RWPE2 (cell line): ENCODE measurements at regions not wholly inside any gene's neighbourhood (a gene's known extent, or its start where the extent isn't known, plus 50 kb on each side); places are given as distances from the start of the nearest gene placed in this dataset.
"Not testable (repeated sequence)": the region's sequence is repeated elsewhere in the genome, so short reads cannot be mapped to it uniquely, and the experiment has no call there.

Experiments
- ATAC-seq: fragments of 200-7000 bp; cut with Tn5 transposase; 3 replicates; pipeline ENCODE4 v1.9.1; 2021; ENCODE audit warnings: low read depth
- DNase-seq: peaks from one replicate; pipeline ENCODE4 v3.0.0-alpha.2; 2020; ENCODE audit warnings: low spot score
- H3K27ac ChIP-seq: fragments of 450-650 bp; 2 replicates; pipeline ENCODE4 v1.5.1; 2017; ENCODE audit warnings: mild to moderate bottlenecking; ENCODE audit not compliant: poor library complexity, severe bottlenecking
- H3K27me3 ChIP-seq: fragments of 250-450 bp; sonication (Bioruptor Pico); 2 replicates; pipeline ENCODE4 v1.5.1; 2021; ENCODE audit warnings: mild to moderate bottlenecking, moderate library complexity; ENCODE audit not compliant: insufficient read depth, poor library complexity, severe bottlenecking
- H3K36me3 ChIP-seq: fragments of 250-450 bp; sonication (Bioruptor Pico); 2 replicates; pipeline ENCODE4 v1.5.1; 2020; ENCODE audit warnings: low read depth, mild to moderate bottlenecking, moderate library complexity
- H3K4me1 ChIP-seq: fragments of 250-450 bp; sonication (Bioruptor Pico); 2 replicates; pipeline ENCODE4 v1.5.1; 2021; ENCODE audit warnings: mild to moderate bottlenecking, moderate library complexity; ENCODE audit not compliant: insufficient read depth, poor library complexity, severe bottlenecking
- H3K4me3 ChIP-seq: fragments of 250-450 bp; sonication (Bioruptor Pico); 2 replicates; pipeline ENCODE4 v1.5.1; 2021; ENCODE audit warnings: mild to moderate bottlenecking, moderate library complexity; ENCODE audit not compliant: severe bottlenecking
- H3K9me3 ChIP-seq: fragments of 250-450 bp; sonication (Bioruptor Pico); 2 replicates; pipeline ENCODE4 v1.5.1; 2021; ENCODE audit warnings: mild to moderate bottlenecking, moderate library complexity; ENCODE audit not compliant: severe bottlenecking
- TF ChIP-seq, protein P1 (sequence below): fragments of 450-650 bp; IDR thresholded peaks from one replicate; pipeline ENCODE4 v1.5.1; 2017; ENCODE audit warnings: mild to moderate bottlenecking, moderate library complexity; ENCODE audit not compliant: poor library complexity, severe bottlenecking

DNA sequence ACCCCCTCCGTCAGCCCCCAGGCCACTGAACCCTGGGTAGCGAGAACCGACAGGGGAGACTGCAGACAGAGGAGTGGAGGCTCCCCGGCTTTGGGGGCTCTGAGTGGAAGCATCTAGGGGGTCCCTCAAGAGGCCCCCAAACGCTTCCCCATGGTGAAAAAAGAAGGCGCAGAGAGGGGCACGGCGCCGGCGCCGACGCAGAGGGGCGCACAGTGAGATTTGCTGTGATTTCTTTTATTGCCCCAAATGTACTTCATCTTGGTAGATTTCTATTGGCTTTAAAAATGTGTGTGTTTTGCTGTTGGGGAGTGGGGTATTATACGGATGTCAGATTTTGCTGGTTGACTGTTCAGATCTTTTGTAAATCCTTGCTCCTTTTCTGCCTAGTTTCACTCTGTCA lies 392.9 kb downstream of the GOLGA6L6 start:
- ATAC-seq: not testable (repeated sequence)

DNA sequence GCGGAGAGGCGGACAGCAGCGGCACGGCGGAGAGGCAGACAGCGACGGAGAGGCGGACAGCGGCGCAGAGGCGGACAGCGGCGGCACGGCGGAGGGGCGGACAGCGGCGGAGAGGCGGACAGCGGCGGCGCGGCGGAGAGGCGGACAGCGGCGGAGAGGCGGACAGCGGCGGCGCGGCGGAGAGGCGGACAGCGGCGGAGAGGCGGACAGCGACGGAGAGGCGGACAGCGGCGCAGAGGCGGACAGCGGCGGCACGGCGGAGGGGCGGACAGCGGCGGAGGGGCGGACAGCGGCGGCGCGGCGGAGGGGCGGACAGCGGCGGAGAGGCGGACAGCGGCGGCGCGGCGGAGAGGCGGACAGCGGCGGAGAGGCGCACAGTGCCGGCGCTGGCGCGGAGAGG lies 393.6 kb downstream of the GOLGA6L6 start:
- not testable (repeated sequence) for H3K27me3 ChIP-seq, H3K27ac ChIP-seq, H3K4me1 ChIP-seq, H3K9me3 ChIP-seq, ATAC-seq, DNase-seq, H3K4me3 ChIP-seq, H3K36me3 ChIP-seq

More for the DNA sequence above, 392.9 kb downstream of the GOLGA6L6 start:
- not testable (repeated sequence) for H3K4me3 ChIP-seq, H3K9me3 ChIP-seq, H3K4me1 ChIP-seq, DNase-seq, H3K36me3 ChIP-seq, H3K27ac ChIP-seq, H3K27me3 ChIP-seq

GRCh38 chr15:20144333-20145036 lies 397.1 kb downstream of the GOLGA6L6 start:
- H3K4me3 ChIP-seq, H3K27me3 ChIP-seq, H3K27ac ChIP-seq, H3K36me3 ChIP-seq, H3K9me3 ChIP-seq, H3K4me1 ChIP-seq, ATAC-seq: not testable (repeated sequence)
- peak; percentile 48 for DNase-seq

- not testable (repeated sequence) for H3K9me3 ChIP-seq, H3K4me3 ChIP-seq, H3K4me1 ChIP-seq, H3K27me3 ChIP-seq, ATAC-seq, H3K27ac ChIP-seq, H3K36me3 ChIP-seq
- DNase-seq: peak; percentile 27
Measured at GRCh38 chr15:20142906-20143305, 398.7 kb downstream of the GOLGA6L6 start.

- H3K4me1 ChIP-seq, H3K9me3 ChIP-seq, ATAC-seq, H3K27ac ChIP-seq, H3K27me3 ChIP-seq, H3K4me3 ChIP-seq, H3K36me3 ChIP-seq: not testable (repeated sequence)
- peak; percentile 15 for DNase-seq
Measured at GRCh38 chr15:20142410-20142809, 399.2 kb downstream of the GOLGA6L6 start.

GRCh38 chr15:20124668-20125067 lies 416.9 kb downstream of the GOLGA6L6 start:
- not testable (repeated sequence) for ATAC-seq, H3K36me3 ChIP-seq, H3K27ac ChIP-seq, H3K4me1 ChIP-seq, H3K4me3 ChIP-seq, H3K27me3 ChIP-seq, H3K9me3 ChIP-seq
- peak; percentile 11 for DNase-seq

DNA sequence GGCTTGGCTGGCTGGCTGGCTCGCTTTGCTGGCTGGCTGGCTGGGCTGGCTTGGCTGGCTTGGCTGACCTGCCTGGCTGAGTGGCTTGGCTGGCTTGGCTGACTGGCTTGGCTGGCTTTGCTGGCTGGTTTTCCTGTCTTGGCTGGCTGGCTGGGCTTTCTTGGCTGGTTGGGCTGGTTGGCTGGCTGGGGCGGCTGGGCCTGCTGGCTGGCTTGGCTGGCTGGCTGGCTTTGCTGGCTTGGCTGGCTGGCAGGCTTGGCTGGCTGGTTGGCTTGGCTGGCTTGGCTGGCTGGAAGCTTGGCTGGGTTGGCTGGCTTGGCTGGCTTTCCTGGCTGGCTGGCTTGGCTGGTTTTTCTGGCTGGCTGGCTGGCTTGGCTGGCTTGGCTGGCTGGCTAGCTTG lies 435.6 kb downstream of the GOLGA6L6 start:
- H3K9me3 ChIP-seq: no peaks in the 10 kb centered on the region
- H3K27me3 ChIP-seq: no peaks in the 10 kb centered on the region
- no peak overlapping the region for H3K4me3 ChIP-seq
- DNase-seq: peak; percentile 77
- ATAC-seq: peak; percentile 73
- H3K27ac ChIP-seq: no peak overlapping the region
- no peaks in the 10 kb centered on the region for H3K36me3 ChIP-seq
- H3K4me1 ChIP-seq: no peaks in the 10 kb centered on the region
- TF ChIP-seq, protein P1, sequence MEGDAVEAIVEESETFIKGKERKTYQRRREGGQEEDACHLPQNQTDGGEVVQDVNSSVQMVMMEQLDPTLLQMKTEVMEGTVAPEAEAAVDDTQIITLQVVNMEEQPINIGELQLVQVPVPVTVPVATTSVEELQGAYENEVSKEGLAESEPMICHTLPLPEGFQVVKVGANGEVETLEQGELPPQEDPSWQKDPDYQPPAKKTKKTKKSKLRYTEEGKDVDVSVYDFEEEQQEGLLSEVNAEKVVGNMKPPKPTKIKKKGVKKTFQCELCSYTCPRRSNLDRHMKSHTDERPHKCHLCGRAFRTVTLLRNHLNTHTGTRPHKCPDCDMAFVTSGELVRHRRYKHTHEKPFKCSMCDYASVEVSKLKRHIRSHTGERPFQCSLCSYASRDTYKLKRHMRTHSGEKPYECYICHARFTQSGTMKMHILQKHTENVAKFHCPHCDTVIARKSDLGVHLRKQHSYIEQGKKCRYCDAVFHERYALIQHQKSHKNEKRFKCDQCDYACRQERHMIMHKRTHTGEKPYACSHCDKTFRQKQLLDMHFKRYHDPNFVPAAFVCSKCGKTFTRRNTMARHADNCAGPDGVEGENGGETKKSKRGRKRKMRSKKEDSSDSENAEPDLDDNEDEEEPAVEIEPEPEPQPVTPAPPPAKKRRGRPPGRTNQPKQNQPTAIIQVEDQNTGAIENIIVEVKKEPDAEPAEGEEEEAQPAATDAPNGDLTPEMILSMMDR: no peak

DNA sequence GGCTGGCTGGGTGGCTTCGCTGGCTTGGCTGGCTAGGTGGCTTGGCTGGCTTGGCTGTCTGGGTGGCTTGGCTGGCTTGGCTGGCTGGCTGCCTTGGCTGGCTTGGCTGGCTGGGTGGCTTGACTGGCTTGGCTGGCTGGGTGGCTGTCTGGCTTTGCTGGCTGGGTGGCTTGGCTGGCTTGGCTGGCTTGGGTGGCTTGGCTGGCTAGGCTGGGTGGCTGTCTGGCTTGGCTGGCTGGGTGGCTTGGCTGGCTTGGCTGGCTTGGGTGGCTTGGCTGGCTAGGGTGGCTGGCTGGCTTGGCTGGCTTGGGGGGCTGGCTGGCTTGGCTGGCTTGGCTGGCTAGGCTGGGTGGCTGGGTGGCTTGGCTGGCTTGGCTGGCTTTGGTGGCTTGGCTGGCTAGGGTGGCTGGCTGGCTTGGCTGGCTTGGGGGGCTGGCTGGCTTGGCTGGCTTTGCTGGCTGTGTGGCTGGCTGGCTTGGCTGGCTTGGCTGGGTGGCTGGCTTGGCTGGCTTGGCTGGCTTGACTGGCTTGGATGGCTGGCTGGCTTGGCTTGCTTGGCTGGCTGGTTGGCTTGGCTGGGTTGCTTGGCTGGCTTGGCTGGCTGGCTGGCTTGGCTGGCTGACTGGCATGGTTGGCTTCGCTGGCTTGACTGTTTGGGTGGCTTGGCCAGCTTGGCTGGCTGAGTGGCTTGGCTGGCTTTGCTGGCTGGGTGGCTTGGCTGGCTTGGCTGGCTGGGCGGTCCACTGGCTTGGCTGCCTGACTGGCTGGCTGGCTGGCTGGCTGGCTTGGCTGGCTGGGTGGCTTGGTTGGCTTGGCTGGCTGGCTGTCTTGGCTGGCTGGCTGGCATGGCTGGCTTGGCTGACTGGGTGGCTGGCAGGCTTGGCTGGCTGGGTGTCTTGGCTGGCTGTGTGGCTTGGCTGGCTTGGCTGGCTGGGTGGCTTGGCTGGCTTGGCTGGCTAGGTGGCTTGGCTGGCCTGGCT lies 436.3 kb downstream of the GOLGA6L6 start:
- H3K9me3 ChIP-seq, H3K4me3 ChIP-seq, ATAC-seq, H3K27me3 ChIP-seq, H3K4me1 ChIP-seq, H3K27ac ChIP-seq, H3K36me3 ChIP-seq: not testable (repeated sequence)
- peak; percentile 69 for DNase-seq

- not testable (repeated sequence) for H3K4me3 ChIP-seq, H3K9me3 ChIP-seq, ATAC-seq, H3K27ac ChIP-seq, H3K36me3 ChIP-seq, H3K27me3 ChIP-seq, H3K4me1 ChIP-seq
- DNase-seq: peak; percentile 85
Measured at GRCh38 chr15:20104551-20104950, 437.0 kb downstream of the GOLGA6L6 start.

- not testable (repeated sequence) for H3K9me3 ChIP-seq, H3K4me1 ChIP-seq, H3K27me3 ChIP-seq, ATAC-seq, H3K27ac ChIP-seq, H3K36me3 ChIP-seq, H3K4me3 ChIP-seq
- DNase-seq: peak; percentile 85
Measured at GRCh38 chr15:20102862-20103261, 438.7 kb downstream of the GOLGA6L6 start.
